Fibroblast of skin of right biceps (primary cell): ENCODE measurements at regions not wholly inside any gene's neighbourhood (a gene's known extent, or its start where the extent isn't known, plus 50 kb on each side); places are given as distances from the start of the nearest gene placed in this dataset.
"Not testable (repeated sequence)": the region's sequence is repeated elsewhere in the genome, so short reads cannot be mapped to it uniquely, and the experiment has no call there.

Experiments used
- DNase-seq: peaks from one replicate; pipeline ENCODE4 v3.0.0-alpha.2; 2013

DNA sequence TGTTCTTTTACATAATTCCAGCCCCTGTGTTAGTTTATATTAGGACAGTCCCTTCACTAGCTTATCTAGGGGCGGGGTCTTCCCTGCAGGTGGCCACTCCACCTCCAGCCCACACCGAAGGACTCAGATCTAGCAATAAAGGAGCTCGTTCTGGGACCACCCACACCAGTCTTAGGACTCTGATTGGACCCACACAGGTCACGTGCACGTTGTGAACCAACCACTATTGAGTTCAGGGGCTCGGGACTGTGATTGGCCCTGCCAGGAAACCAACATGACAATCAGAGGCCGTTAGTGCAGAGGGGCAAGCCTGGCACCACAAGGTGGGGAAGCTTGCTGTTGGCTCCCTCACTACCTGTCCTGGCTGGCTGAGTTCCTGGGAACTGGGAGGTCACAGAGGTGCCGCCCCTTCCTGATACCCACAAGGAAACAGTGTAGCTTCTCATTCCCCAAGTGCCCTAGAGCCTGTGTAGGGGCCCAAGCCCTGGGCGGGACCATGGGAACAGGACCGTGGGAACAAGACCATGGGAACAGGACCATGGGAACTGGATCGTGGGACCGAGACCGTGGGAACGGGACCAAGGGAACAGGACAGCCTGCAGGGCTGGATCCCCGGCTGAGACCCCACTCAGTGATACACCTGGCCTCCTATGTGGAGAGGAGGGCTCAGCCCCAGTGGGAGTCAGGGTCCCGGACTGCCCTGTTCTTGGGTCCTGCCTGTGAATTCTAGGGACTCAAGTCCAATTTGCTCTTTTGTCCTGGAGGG, 297.8 kb downstream of the ADGRD1 start:
- no peak for DNase-seq

DNA sequence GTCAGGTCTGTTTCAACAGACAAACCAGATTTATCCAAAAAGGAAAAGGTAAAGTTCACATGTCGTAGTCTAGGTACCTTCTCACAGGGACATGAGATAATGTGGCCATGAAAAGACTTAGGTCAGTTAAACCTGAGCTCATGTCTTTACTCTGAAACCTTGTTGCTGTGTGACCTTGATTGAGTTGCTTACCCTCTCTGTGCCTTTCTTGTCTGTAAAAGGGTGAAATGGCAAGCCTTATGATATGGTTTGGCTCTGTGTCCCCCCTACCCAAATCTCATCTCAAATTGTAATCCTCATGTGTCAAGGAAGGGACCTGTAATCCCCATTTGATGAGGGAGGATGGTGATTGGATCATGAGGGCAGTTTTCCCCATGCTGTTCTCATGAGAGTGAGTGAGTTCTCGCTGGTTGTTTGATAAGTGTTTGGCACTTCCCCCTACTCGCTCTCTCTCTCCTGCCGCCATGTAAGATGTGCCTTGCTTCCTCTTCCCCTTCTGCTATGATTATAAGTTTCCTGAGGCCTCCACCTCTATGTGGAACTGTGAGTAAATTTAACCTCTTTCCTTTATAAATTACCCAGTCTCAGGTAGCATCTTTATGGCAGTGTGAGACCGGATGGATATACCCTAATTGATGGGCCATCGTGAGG, 299.8 kb downstream of the ADGRD1 start:
- no peak for DNase-seq

DNA sequence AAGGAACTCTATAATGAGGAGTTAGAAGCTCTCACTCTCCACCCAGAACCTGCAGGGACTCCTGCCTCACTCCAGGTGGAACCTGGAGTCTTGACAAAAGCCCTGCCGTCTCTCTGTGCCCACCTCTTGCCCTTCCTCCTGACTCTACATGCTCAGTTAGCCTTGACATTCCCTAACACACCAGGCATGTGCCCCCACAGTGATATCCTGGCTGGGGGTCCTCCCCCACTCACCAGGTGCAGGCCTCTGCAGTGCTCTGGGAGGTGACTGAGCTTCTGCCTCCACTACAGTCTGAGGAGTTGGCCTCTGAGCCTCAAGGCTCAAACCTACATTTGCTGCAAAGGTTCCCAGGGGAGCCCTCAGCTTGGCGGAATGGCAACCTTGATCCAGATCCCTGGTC, 300.7 kb downstream of the ADGRD1 start:
- DNase-seq = no peak

DNA sequence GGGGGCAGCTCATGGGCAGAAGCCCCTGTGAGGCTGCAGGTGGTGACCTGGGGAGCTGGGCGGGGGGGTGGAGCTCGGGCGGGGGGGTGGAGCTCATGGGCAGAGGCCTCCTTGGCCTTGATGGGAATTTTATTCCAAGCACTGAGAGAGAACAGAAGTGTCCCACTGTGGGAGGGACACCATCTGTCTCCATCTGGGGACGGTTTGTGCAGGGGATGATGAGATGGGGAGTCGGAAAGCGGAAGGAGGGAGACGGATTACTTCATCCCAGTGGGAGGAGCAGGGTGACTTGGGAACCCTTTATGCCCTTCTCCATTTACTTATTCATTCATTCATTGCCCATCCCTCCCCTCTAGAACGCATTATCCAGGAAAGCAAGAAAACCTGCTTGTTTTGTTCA, 304.7 kb downstream of the ADGRD1 start:
- no peak for DNase-seq

DNA sequence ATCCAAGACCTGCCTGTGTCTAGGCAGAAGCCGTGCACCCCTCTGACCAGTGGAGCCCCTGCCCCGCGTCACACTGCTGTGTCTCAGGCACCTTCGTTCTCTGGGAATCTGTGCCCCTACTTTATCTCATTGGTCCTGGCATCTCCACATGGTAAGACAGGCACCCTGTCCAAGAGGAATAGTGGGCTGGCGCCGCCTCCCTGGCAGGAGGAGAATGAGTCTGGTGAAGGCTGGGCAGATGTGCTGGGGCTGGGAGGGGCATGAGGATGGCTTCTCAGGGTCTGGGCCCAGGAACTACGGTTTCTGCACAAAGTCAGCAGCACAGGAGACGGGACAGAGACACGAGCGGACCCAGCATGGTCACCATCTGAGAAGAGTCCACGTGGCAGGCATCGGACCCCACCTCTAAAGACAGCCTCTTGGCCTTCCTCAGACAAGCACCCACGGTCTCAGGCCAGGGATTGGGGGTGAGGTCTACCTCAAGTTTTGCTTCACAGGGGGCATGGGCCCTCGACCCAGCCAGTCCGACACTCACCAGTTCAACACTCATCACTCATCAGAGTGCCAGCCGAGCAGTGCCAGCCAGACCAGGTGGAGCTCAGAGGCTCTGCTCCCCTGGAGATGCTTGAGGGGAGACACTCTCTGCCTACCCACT, 306.7 kb downstream of the ADGRD1 start:
- DNase-seq = no peak

DNA sequence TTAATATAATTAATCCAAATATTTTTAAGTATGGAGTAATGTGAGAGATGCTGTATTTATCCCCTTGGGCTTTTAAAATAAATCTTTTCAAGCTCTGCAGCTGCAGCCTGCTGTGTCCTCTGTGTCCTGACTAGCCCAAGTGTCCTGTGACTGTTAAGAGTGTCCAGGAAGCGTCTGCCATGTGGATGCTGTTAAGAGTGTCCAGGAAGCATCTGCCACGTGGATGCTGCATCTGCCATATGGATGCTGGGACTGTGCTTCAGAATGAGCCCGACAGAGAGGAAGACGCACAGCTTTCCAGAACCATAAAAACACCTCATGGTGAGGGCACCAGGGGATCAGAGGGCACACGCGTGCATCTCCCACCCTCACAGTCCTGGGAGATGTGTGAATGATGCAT, 307.2 kb downstream of the ADGRD1 start:
- DNase-seq = no peak

DNA sequence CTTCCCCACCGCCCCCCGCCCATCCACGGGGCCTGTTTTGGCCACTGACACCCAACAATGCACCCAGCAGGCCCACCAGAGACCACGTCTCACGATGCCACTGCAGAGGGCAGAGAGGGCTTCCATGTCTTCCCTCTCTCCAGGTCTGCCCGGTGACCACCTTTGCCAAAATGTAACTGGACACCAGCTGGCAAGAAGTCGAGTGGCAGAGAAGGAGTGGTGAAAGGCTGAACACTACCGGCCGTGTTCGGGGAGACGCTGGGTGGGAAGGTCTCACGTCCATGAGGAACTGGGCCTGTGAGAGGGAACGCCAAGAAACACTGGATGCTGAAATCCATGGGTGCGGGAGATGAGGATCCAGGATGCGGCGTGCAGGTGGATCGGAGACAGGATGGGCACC, 308.2 kb downstream of the ADGRD1 start:
- no peak for DNase-seq

DNA sequence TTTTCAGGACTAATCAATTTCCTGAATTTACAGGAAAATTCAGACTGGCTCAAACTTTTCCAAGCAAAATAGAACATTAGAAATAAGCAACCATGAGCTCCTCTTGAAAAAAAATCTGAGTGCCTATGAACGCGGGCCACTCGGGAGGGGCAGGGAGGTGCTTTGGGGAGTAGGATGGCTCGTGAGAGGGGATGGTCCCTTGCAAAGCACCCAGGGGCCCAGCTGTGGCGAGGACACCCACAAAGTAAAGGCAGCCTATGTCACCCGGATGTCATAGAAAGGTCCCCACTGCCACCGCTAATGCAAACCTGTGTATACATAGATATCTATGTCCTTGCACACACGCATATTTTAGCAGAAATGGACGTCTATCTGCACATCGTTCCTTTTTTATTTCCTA, 309.9 kb downstream of the ADGRD1 start:
- DNase-seq = no peak

DNA sequence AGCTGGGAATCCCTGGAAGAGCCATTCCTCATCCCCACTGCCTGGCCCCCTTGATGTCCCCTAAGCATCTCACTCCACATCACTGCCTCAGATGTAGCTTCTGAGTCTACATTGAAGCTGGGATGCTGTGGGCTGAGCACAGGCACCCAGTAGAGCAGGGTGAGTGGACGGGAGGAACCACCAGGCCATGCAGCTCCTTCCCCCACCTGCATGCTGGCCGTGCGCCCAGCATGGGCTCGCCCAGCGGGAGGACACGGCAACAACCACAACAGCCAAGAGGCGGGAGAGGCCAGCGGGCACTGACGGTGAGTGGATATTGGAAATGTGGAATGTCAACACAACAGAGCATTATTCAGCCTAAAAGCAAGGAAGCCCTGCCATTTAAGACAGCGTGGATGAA, 310.9 kb downstream of the ADGRD1 start:
- DNase-seq = no peak

DNA sequence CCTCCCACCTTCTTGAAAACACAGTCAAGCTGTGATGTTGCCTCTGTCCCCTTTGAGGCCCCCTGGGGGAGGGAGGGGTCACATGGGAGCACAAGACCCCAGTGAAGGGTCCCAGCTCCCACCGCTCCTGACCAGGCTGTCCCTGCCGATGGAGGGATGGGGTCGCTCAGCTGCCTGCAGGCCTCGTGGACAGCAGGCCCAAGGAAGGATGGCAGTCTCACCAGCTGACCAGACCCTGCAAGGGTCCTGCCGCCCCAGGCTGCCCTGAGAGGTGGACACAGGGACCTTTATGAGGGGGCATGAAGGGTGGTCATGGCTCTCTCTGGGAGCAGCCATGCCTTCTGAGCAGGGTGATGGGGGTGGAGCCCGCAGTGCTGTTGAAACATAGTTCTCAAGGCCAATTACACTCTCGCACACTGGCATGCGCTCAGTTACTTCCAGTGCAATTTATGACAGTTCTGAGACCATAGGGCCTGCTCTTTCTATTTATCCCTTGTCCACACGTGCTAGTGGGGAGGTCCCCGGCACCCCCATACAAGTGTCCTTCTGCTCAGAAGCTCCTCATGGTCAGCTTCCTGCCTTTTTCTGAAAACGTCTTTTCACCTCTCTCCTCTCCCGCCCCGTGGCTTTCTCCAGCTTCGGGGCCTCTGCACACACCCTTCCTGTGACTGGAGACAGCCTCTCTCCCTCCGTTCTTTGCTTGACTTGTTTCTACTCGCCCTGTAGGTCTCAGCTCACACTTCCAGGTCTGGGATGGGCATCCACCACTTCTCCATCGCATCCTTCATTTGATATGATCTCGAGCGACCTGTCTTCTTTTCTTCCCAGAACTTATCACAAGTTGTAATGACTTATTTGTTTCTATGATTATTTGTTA, 313.1 kb downstream of the ADGRD1 start:
- no peak for DNase-seq

DNA sequence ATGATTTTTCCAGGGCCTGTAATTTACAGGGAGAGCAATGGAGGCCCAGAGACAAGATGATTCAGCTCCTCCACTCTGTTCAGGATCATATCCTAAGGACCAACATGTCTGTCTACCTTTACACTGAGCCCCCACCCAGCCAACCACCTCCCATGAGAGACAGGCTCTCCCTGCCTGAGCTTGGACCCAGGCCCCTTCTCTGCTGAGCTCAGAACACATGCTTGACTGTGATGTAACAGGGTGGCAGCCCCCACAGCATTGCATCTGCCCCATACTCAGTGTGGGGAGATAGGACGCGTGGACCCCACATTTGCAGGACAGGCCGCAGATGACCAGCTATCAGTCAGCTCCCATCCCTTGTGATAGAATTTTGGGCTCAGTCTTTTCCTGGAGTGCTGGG, 313.9 kb downstream of the ADGRD1 start:
- DNase-seq = no peak

DNA sequence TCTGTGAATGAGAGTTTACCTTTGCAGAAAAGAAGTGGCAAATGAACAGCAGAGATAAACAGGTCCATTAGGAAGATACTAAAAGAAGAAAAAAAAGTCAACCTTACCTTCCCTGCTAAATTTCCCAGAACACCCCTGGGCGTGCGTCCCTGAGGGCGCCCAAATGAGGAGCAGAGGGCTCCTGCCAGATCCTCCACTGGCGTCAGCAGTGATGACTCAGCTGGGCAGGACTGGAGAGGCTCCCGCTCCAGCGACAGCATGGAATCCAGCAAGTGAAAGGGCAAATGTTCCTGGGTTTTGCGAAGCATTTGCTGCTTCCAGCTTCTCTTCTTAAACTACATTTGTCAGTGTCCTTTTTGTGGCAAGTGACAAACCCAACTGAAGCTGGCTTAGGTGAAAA, 314.4 kb downstream of the ADGRD1 start:
- peak; percentile 3 for DNase-seq

DNA sequence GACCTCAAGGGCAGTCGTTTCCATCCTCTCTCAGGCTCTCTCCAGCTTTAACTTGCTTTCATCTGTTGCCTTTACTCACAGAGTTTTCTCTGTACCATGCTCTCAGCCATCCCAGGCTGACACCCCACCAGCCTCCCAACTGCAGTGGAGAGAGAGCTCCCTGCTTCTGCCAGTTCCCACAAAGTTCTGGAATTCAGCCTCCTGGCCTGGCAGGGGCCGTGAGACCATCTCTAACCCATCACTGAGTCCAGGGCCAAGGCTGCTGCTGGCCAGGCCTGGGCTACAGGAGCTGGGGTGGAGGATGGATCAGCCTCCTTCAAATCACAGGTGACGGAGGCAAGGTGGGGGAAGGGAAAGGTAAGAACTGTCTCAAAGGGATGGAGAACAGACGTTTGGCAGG, 314.9 kb downstream of the ADGRD1 start:
- not testable (repeated sequence) for DNase-seq

DNA sequence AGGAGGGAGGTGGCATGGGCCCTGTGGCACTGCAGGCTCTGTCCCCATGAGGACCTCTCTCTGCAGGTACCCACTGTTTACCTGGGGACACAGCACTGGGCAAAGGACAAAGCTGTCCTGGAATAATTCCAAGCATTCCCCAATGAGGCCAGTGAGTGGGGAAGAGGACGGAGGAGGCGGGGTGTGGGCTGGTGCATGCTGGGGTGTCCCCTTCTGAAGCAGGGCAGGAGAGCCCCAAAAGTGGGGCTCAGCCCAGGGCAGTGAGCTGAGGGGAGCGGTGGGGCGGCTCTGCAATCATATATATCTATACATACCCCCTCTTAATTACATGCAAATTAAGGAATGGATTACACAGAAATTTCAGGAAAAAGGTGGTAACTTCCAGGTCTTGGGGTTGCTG, 315.8 kb downstream of the ADGRD1 start:
- no peak for DNase-seq

DNA sequence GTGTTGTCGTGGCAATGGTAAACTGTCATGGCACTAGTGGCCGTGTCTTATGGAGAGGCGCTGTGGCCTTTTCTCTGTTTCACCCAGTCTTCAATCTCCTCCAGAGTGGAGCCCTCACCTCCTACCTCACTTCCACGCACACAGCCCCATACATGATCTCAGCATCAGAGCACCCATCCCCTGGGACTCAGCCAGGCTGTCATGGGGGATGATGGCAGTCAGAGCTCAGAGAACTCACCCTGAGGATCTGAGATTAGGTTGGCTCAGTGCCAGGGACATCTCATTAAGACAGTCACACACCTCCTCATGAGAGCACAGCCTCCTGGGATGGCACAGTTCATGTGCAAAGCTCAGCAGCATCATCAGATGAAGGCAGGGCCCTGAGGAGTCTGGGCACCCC, 316.3 kb downstream of the ADGRD1 start:
- DNase-seq = not testable (repeated sequence)

DNA sequence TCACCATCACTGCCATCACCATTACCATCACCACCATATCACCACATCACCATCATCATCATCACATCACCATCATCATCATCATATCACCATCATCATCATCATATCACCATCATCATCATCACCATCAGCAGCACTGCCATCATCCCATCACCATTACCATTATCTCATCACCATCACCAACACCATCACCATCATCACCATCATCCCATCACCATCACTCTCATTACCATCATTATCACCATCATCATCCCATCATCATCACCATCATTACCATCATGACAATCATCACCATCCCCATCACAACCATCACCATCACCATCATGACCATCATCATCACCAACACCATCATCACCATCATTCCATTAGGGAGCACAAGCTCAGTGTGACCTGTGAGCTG, 318.0 kb downstream of the ADGRD1 start:
- DNase-seq = no peak

DNA sequence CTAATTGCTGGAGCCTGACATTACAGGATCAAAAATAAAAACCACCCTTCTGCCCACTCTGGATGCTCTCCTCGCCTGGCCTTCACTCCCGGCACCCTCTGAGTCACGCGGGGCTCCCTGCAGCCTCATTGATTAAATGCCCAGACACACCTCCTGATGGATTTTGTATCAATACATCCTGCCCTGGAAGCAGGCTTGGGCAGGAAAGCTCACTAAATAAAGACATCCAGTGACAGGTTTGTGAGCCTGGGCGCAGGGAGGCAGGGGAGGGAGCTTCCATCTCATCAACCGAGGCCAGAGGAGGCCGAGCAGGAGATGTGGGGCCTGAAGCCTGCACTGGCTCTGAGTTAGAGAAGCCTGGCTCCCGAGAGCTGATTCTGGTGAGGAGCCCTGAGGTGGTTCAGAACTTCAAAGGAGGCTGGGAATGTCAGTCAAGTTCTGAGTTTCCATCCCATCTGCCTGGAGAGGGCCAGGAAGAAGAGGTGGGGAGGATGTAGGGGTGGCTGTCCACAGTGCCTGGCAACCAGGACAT, 318.6 kb downstream of the ADGRD1 start:
- not testable (repeated sequence) for DNase-seq

DNA sequence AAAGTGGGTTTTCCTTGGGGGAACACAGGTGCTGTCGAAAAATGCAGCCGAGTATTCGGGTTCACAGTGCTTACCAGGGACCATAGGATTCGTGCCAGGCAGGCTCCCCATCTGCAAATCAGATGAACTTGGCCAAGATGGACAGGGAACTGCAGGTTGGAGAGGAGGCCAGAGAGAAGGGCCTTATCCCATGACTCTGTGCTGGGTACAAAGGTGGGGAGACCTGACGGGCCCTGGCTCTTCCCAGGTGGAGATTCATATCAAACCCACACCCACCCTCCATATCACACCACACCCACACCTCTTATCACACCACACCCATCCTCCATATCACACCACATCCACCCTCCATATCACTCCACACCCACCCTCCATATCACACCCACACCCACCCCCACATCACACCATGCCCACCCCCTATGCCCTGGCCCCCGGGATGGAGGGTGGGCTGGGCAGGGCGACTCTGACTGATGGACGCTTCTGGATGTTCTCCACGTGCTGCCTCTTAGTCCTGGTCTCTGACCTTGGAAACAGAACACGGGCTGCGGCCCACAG, 319.7 kb downstream of the ADGRD1 start:
- no peak for DNase-seq

DNA sequence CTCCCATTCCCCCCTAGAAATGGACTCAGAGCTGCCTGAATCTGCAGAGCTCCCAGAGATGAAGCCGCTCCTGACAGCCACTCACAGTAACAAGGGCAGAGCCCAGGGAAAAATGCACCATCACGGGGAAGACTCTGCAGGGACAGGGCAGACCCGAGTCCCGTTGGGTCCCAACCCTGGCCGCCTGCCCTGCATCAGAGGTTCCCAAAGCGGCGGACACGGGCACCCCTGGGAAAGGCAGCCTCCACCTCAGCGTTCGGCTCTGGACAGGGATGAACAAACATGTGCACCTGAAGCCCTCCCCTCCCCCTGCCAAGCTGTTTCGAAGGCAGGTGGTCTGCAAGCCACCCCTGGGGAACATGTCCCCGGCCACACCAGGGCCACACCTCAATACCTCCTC, 320.4 kb downstream of the ADGRD1 start:
- DNase-seq = no peak

DNA sequence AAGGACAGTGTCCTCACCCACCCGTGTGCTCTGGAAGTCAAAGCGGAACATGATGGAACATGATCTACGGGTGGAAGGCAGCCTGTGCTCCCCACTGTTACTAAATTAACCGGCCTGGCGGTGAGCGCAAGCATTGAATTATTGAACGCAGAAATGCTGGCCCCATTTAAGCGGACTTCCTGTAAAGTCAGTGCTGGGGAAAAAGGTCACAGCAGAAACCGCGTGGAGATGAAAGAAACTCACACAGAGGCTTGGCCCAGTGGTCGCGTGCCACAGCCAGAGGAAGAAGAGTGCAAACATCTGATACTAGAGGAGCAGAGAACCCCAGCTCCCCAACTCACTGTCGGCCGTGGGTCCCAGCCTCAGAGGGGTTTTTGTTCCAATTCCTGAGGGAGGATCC, 321.2 kb downstream of the ADGRD1 start:
- DNase-seq = no peak

DNA sequence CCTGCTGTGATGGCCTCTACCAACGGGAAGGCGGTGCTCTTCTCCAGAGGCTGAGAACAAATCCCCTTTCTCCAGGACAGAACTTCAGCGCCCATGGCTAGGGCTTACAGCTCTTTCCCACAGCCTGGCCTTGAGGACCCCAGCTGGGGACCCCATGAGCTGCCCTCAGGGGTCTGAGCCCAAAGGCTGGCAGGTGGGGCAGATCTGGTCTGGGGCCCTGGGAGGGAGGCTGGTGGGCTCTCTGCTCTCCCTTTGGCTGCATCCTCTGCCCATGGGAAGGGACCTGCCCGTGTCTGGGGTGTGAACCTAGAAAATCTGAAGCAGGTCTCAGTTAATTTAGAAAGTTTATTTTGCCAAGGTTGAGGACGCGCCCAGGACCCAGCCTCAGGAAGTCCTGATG, 322.1 kb downstream of the ADGRD1 start:
- no peak for DNase-seq

DNA sequence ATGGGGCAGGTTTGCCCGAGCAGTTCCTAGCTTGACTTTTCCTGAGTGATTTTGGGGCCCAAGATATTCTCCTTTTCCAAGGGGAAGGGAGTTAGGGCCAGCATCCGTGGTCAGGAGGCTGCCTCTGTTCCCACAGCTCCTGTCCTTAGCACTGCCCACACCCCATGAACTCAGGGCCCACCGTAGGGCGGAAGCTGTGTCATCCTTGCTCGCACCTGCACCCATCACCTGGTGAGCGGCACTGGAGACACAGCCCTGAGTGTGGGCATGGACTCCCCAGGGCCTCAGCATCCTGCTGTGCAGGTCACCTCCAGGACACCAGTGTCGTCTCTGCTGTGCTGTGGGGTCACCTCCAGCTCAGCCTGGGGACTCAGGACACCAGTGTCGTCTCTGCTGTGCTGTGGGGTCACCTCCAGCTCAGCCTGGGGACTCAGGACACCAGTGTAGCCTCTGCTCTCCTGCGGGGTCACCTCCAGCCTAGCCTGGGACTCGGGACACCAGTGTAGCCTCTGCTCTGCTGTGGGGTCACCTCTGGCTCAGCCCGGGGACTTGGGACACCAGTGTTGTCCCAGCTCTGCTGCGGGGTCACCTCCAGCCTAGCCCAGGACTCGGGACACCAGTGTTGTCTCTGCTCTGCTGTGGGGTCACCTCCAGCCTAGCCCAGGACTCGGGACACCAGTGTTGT, 322.9 kb downstream of the ADGRD1 start:
- DNase-seq = no peak
